HUDEP-2 (cell line): ENCODE measurements at regions not wholly inside any gene's neighbourhood (a gene's known extent, or its start where the extent isn't known, plus 50 kb on each side); places are given as distances from the start of the nearest gene placed in this dataset.

Experiments used
- DNase-seq, 76 experiments: peaks; one replicate each; lab custom pipeline; 2025; ENCODE audit not compliant: unreplicated experiment in 76 of 76; lab: John Stamatoyannopoulos, UW

DNA sequence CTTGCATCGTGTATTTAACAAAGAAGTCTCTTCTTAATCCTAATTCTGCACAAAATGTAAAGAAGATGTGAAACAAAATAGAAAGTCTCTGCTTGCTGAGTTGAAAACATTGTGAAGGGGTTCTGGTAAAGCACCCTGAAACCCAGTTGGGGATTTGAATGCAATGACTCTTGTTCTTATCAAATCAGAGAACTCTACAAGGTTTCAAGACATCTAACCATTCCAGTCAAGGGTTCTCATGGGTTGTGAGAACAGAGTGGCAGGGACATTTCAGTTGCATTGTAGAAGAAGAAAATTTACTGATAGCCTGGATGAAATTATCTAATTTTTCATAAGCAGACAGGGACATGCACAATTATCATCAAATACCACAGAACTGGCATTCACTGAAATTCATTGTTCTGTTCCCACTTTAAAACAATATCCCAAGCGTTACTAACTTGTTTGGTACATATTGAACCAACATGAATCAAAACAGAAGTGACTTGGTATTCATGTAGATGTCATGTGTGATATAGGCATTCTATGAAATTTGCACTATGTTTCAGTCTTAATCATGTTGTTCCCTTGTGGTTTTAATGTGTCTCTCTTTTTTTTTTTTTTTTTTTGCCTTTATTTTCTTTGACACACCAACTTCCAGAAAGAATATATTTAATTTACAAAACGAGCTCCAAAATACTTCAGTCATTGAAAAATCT lies 563.3 kb downstream of the IRX1 start:
- no peak for DNase-seq

DNA sequence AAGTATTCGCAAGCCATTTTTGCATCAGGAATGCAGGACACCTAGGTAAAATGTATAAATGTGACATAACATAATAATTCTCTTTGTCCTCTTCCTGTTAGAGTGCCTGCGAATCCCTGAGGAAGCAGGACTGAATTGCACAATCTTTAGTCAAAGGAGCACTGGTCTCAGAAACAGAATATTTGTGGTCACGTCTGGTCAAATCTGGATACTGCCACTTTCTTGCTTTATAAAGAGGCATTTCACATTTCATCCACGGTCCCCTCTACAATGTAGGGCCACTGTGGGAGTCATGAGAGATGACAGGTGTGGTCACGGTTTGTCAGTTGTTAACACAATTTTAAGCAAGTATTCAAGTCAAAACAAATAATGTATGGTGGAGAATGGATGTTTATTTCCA lies 564.0 kb downstream of the IRX1 start:
- no peak for DNase-seq

DNA sequence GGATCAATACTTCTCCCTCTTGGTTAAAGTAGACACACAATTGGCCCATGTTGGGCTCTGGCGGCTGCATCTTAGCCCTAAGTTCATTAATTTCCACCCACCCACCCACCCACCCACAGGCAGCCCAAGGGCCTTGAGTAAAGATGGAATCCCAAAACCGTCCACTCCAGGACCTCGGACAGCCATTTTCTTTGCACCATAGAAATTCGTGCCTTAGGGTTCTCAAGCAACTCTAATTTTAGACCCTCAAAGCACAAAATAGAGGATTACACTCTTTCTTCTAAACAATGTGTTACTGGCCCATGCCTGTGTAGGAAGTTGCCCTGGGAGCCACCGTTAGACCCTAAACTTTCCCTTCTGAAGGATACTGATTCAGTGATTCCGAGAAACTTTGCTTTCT lies 568.5 kb downstream of the IRX1 start:
- DNase-seq: no peak

DNA sequence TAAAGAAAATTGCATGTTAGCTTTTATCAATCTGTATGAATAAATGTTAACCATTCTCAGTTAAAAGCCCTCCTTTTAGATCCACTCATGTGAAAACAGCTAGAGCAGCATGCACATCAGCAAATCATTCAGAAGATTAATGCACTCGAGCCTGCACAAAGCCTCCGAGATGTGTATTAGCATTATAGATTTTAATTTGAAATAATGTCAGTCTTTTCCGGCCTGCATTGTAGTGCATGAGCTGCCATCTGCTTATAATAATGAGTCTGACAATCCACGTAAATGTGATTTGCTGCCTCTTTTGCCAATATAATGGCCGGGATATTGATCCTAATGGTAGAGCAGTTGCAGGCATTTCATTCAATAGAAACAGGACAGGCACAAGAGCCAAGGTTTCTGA lies 585.1 kb downstream of the IRX1 start:
- no peak for DNase-seq

DNA sequence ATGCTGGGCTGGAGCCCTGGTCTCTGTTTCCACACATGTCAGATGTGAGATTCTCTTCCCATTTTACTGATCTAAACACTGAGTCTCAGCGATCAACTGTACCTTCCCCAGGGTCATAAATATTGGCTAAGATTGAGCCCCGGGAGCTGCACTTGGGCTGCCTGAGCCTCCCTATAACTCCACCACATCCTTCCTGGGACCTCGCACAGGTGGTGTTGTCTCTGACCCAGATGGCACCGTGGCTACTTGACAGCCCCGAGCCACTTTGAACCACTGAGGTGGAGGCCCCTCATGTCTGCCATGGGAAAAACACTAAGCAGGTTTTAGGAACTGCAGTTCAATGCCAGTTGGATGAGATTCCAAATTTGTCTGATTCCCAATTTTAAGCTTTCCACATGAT lies 586.5 kb downstream of the IRX1 start:
- DNase-seq: no peak

DNA sequence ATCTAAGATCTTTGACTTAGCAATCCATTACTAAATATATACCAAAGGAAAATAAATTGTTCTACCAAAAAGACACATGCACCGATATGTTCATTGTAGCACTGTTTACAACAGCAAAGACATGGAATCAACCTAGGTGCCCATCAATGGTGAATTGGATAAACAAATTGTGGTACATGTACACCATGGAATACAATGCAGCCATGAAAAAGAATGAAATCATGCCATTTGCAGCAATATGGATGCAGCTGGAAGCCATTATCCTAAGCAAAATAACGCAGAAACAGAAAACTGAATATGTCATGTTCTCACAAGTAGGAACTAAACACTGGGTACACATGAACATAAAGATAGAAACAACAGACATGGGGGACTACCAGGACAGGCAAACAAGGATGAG lies 589.5 kb downstream of the IRX1 start:
- DNase-seq: no peak

DNA sequence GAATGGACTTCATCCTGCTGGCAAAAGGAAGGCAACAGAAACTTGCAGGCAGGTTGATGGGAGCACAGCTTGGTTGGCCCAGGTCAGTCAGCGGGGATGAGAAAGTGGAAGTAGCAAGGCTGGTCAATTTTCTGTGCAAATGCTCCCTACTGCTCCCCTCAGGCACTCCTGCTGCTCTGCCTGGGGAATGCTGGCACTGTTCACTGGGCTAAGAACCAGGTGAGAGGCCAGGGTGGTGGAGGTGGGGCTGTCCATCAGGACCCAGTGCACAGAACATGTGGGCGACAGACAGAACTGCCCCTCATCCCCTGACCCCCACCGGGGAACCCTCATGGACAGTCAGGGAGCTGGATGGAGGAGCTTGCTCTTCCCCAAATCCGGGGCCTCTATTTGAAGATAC lies 593.1 kb downstream of the IRX1 start:
- DNase-seq: no peak

DNA sequence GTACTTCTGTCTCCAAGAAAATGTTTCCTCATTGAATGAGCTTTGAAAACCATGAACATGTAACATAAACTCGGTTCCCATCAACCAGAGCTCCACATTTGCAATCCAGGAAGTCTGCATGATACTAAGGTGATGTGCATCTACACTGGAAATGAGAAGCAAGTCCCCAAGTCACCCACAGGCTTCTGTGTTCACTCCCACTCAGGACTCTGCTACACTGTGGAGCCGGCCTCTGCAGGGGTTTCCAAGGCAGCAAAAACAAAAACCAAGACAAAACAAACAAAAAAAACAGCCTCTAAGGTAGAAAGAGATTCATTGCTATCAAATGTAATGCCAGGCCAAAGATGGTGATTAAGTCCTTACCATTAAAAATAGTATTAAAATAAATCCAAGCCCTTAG lies 593.7 kb downstream of the IRX1 start:
- DNase-seq: no peak

DNA sequence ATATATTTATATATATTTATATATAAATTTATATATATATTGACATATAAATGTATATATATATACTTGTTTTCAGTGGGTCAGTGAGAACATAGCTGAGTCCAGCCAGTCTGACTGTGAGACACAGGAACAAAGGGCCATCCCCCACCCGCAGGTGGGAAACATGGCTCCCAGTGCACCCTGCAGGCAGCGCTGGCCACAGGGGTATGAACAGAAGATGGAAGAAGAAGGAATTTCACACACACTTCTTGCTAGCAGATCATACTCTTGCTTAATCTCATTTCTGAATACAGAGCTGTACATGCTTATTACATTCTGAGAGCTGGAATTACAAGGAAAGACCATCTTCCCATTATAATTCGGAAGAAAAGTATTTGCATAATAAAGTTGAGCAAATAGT lies 595.4 kb downstream of the IRX1 start:
- DNase-seq: no peak

DNA sequence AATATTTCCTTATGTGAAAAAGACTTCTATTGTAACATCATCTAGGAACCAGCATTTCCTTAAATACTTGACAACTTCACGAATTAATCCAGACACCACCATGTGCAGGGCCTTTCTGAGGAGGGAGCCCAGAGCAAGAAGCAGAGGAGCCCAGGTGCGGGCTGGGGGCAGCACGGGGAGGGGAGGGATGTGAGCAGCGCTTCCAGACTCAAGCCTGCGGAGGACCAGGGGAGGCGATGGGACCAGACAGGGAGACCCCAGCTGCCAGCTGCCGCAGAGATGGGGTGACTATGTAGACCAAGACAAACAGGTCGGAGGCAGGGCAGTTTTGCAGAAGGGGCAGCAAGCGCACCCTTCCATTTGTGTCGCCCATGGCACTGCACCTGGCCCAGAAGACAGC lies 596.1 kb downstream of the IRX1 start:
- DNase-seq: no peak

DNA sequence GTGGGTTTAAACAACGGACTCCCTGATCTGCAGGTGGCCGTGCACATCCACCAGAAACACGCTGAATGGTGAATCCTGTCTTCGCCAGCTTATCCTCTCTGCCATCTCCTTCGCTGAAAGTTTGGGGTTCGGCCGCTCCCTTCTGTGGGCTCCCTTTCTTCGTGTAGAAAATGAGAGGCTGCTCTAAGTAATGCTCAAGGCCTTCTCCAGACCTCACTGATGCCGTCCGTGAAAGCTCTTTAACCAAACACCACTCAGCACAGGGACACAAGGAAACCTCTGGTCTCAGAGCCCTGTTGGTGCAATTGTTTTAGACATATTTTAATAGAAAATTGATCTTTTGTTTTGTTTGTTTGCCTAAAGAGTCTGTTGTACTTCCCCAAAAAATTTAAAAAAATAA lies 596.5 kb downstream of the IRX1 start:
- no peak for DNase-seq

DNA sequence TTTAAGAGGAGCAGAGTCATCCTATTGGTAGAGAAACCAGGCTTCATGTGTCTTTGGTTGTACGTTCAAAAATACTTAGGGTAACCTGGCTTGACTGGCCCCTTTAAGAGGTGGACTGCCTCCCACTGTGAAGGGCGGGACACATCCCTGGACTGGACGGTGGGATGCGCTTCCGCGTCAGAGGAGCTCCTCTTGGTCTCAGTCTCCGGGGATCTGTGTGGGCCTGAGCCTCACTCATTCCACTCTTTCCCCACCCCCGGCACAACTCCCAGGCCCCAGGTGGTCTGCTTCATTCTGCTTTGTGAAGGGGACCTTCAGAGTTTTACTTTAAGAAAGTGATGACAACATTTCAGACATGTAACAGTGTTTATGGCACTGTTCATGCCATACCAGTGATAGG lies 601.1 kb downstream of the IRX1 start:
- DNase-seq: no peak

DNA sequence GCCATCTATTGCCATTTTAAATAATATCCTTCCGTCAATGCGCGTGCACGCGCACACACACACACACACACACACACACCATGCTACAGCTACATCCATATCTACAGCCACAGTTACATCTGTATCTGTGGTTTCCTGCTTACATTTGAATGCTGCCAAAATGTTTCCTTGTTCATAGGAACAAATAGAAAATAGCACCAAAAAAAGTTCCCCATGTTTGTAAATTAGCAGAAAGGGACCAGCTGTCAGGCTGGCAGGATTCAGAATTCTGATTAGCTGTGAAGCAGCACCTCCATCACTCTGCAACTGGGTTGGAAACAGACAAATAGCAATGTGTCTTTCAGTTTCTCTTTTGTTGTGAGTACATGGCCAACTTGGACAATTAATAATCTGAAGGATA lies 601.5 kb downstream of the IRX1 start:
- DNase-seq: no peak

DNA sequence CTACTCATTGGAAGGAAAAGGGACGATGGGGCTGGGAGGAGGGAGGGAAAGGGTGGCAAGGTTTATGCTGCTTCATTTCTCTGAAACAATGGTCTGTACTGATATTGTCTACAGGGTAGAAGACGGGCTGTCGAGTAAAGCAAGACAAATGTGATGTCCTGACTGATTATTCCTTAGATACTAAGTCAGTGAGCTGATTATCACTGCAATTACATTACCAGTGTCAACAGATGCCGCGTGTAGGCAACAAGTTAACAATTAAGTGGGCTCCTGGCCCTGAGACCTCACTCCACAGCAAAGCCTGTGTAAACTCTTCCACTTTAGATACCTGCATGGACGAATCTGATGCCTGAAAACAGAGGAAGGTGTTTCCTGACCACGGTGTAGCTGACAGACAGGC lies 602.8 kb downstream of the IRX1 start:
- DNase-seq: no peak

DNA sequence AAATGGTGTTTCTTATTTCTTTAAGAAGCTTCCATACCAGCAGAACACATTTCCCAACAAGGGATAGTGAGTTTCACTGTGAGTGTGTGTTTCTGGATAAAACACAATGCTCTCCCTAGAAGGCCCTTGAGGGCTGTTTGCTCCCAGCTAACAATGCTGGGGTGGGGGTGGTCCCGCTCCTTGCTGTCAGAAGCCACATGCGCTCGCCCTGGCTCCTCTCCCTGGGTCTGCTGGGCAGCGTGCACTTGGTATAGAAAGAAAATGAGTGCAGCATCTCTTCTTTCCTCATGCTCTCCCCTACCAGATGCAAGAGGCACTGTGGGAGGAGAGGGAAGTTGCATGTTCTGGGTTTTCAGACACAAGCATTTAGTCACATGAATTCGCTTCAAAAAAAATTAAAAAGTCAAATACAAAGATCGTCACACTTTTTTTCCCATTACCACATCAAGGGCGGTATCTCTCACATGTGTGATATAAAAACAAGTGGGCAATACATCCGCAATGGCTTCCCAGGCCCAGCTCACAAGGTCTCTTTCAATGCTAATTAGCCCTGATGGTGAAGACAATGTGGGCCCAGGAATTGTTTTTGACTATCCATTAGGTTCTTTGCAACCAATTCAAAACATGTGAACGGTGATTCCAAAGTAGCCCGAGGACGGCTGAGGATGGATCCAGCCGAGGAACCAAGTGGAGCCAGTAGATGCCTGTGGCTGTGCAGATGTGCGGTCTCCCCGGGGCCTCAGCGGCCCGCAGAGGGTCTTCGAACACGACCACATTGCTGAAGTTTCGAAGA lies 603.6 kb downstream of the IRX1 start:
- DNase-seq: no peak

DNA sequence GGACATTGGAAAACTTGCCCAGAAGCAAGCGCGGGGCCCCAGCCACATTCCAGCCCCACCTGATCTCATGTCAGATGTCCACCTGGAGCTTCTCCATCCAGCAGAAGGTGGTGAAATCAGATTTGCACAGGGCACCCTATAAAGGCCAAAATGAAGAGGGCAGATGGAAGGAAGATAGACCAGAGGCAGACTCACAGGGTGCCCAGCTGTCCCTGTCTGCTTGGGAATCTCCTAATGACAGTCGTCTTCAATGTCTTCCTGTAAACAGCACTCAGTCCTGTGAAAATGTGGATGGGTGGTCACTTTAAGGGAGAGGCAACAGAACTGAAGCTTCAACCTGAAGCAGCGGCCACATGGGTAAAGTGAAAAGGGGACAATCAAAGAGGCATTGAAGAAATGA lies 607.5 kb downstream of the IRX1 start:
- DNase-seq: no peak

DNA sequence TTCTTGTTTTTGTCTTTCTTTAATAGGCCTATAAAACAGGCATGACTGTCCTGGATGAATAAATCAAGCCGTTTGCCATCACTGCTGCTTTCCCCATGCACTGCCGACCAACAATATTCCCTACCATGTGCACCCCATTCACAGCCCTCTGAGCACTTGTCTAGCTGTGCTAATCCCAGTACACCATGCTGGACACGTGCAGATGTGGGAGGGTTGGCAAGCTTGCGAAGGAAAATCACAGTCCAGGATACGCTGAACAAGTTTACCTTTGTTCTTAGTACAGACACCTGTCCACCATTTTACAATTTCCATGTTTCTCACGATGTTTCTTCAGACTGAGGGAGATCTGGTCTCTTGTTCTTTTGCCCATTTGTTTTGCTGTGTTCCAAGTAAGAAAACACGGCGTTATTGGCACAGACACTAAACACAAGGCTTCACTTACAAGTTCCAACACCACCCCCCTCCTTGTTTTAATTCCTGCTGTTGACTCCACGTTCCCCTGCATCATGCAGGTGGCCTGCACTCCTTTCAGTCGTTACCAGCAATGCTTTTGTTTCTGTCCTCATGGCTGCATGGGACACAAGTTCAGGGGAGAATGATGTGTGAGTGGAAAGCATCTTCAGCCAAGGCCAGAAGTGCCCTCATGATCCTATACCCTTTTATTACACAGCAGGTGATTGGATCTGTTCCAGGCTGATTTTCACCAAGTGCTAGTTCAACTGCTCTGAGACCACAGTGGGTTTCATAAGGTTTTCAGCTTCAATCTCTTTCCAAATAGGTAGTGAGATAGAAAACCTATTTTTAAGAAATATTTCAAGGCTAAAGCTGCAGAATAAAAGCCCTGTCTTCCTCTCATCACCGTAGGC lies 608.9 kb downstream of the IRX1 start:
- DNase-seq: no peak

DNA sequence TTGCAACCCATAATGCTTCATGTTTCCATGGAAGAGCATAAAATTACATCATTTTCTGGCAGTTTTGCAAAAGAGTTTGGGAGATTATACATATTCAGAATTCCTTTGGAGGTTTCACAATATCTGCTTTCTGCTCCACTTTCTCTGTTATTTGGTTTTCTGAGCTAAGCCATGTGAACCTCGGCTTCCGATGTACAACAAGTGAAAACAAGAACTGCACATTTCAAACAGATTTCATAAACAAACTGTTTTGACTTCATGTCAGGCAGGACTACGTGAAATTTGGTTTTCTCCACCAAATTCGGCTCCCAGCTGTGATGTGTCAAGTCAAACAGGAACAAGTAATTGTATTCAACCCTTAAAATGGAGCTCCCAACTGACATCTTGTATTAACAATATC lies 609.8 kb downstream of the IRX1 start:
- DNase-seq: no peak

DNA sequence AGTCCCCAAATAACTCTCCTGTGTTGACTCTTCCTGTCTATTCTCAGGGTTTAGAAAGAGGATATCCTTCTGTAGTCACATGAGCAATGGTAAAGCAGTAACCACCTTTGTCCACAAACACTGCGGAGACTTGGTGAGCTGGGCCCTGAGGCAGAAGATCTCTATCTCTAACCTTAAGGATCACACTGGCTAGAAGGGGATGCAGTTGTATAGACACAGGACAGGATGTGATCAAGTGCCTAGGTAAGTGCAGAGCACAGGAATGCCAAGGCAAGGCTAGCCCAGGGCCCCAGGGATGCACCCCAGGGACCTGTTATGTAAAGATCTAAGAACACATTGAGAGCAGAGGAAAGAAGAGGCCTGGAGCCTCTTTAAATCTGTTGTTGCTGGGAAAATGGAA lies 610.5 kb downstream of the IRX1 start:
- no peak for DNase-seq

DNA sequence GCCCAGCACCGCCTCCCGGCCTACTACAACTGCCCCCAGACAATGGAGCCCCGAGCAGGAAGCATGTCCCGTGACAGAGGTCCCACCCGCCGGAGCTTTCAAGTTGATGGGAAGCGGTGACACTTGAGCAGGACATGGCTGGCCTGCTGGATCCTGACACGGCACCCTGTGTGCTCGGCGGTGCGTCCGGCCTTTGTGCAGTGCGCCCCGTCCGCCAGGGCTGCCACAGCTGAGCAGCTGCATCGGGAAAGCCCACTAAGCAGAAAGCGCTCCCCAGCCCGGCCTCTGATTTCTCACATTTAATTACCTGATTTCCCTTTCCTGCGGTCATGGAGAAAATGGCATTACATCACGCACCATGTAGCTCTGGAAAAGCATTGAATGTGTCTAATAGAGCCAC lies 611.9 kb downstream of the IRX1 start:
- no peak for DNase-seq

DNA sequence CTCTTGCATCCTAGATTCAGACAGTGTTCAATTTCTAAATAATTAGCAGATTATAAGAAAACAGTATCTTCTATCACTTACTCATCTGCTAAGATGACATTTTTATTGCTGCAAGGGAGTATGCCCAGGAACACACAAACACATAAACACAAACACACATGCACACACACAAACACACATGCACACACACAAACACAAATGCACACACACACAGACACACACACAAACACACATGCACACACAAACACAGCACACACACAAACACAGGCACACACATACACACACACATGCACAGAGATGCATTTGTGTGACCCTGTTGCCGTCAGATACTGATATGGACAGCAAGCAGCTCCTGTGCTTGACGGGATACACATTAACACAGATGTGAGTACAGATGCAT lies 612.9 kb downstream of the IRX1 start:
- no peak for DNase-seq

DNA sequence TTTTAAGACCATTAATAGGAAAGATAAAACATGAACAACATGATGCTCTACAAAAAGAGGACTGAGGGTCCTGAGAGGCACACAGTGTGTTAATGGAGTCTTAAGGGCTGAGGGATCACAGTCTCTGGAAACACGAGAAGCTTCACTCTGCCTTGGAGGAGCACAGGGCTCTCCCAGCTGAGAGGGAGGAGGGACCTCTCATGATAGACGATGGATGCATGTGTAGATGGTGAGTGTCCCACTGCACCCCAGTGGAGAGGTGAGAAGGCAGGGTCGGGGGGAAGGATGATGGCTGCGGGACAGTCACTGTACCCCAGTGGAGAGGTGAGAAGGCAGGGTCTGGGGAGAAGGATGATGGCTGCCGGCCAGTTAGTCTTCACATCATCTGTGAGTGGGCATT lies 613.4 kb downstream of the IRX1 start:
- DNase-seq: no peak
